H1 (cell line): ENCODE measurements at regions not wholly inside any gene's neighbourhood (a gene's known extent, or its start where the extent isn't known, plus 50 kb on each side); places are given as distances from the start of the nearest gene placed in this dataset.

ENCODE experiments used
- CTCF ChIA-PET: fragments of 300-600 bp; sonication (Branson Sonifier 250); formaldehyde crosslinking; loops from one replicate; lab custom pipeline; 2021; ENCODE audit not compliant: partially characterized antibody; lab: Charles Lee
- POLR2A ChIA-PET: fragments of 300-600 bp; sonication (Branson Sonifier 250); formaldehyde crosslinking; loops from one replicate; lab custom pipeline; 2021; ENCODE audit warnings: inconsistent platforms; ENCODE audit not compliant: partially characterized antibody; lab: Charles Lee
- DNase-seq, 2 experiments: peaks; one replicate each; pipeline versions ENCODE4 v3.0.0 to v3.0.0-alpha.2; 2010 to 2022; ENCODE audit warnings: low spot score in 2 of 2, low read depth in 1 of 2, mixed read lengths in 1 of 2
- FAIRE-seq: peaks from 2 replicates; lab custom pipeline; 2011; peaks lifted over from hg19 to GRCh38; lab: Jason Lieb, UNC
- H2AFZ ChIP-seq: 2 replicates; pipeline ENCODE4 v1.8.1; 2012; ENCODE audit warnings: low read length, inconsistent platforms
- H2AK5ac ChIP-seq: 2 replicates; pipeline ENCODE4 v1.6.1; 2013; ENCODE audit warnings: low read depth, low read length
- H2BK120ac ChIP-seq: replicated peaks from 2 replicates; pipeline ENCODE3; 2013; ENCODE audit warnings: low read depth, low read length, inconsistent platforms
- H2BK12ac ChIP-seq: 2 replicates; pipeline ENCODE4 v1.6.1; 2013; ENCODE audit warnings: low read depth, low read length
- H2BK15ac ChIP-seq: 2 replicates; pipeline ENCODE4 v1.6.1; 2013; ENCODE audit warnings: low read length
- H2BK20ac ChIP-seq: 2 replicates; pipeline ENCODE4 v1.6.1; 2013; ENCODE audit warnings: low read length
- H2BK5ac ChIP-seq: 2 replicates; pipeline ENCODE4 v1.6.1; 2013; ENCODE audit warnings: low read depth, low read length
- H3K14ac ChIP-seq: 2 replicates; pipeline ENCODE4 v1.6.1; 2013; ENCODE audit warnings: inconsistent platforms; ENCODE audit not compliant: insufficient read length
- H3K18ac ChIP-seq: 2 replicates; pipeline ENCODE4 v1.6.1; 2013; ENCODE audit warnings: low read length; ENCODE audit errors: extremely low read depth
- H3K23ac ChIP-seq: 2 replicates; pipeline ENCODE4 v1.6.1; 2013; ENCODE audit warnings: inconsistent platforms; ENCODE audit not compliant: insufficient read length
- H3K23me2 ChIP-seq: 2 replicates; pipeline ENCODE4 v1.6.1; 2013; ENCODE audit warnings: low read depth, low read length
- H3K27ac ChIP-seq: 2 replicates; pipeline ENCODE4 v1.6.1; 2011; ENCODE audit warnings: low read depth, low read length, inconsistent platforms
- H3K27me3 ChIP-seq, 4 experiments: replicated peaks in 1 of 4; 1 replicate in 1 of 4; 2 replicates in 3 of 4; pipeline versions ENCODE4 v1.6.1 to v1.8.1; 2011 to 2013; ENCODE audit warnings: low read length in 3 of 4, mild to moderate bottlenecking in 3 of 4, inconsistent platforms in 2 of 4, mixed read lengths in 2 of 4, moderate library complexity in 1 of 4; ENCODE audit not compliant: control insufficient read depth in 3 of 4, insufficient read depth in 3 of 4; ENCODE audit errors: extremely low read depth in 1 of 4
- H3K36me3 ChIP-seq, 4 experiments: 2 replicates each; pipeline versions ENCODE4 v1.6.1 to v1.8.1; 2011 to 2013; ENCODE audit warnings: mild to moderate bottlenecking in 4 of 4, low read length in 3 of 4, moderate library complexity in 2 of 4, control low read depth in 1 of 4, inconsistent platforms in 1 of 4; ENCODE audit not compliant: insufficient read depth in 4 of 4, control insufficient read depth in 2 of 4
- H3K4ac ChIP-seq: replicated peaks from 2 replicates; pipeline ENCODE3; 2013; ENCODE audit warnings: low read length, low read depth, mixed read lengths, inconsistent platforms; ENCODE audit not compliant: insufficient read length
- H3K4me1 ChIP-seq, 4 experiments: replicated peaks in 1 of 4; 1 replicate in 1 of 4; 2 replicates in 3 of 4; pipeline versions ENCODE4 v1.6.1 to v1.8.1; 2011 to 2013; ENCODE audit warnings: low read length in 3 of 4, inconsistent platforms in 2 of 4, mixed read lengths in 1 of 4; ENCODE audit not compliant: insufficient read depth in 4 of 4, control insufficient read depth in 3 of 4
- H3K4me2 ChIP-seq, 2 experiments: 2 replicates each; pipeline versions ENCODE4 v1.6.1 to v1.8.1; 2011 to 2013; ENCODE audit warnings: low read depth in 2 of 2, low read length in 2 of 2, control low read depth in 1 of 2, inconsistent platforms in 1 of 2, mild to moderate bottlenecking in 1 of 2; ENCODE audit not compliant: insufficient read depth in 1 of 2
- H3K4me3 ChIP-seq, 4 experiments: fragments of 200-600, 300-600 bp in 1 of 4; sonication (generic), shearing (Covaris generic), sonication (Bioruptor Twin) in 1 of 4; 2 replicates each; pipeline versions ENCODE4 v1.5.1 to v1.8.1; 2011 to 2016; ENCODE audit warnings: low read length in 4 of 4, low read depth in 3 of 4, control low read depth in 2 of 4, inconsistent platforms in 2 of 4, mild to moderate bottlenecking in 2 of 4, mixed read lengths in 1 of 4, moderate library complexity in 1 of 4; ENCODE audit not compliant: insufficient read depth in 2 of 4; ENCODE audit errors: extremely low read depth in 1 of 4
- H3K56ac ChIP-seq: replicated peaks from 2 replicates; pipeline ENCODE3; 2013; ENCODE audit warnings: low read depth, mild to moderate bottlenecking, mixed read lengths, low read length, inconsistent platforms; ENCODE audit not compliant: insufficient read length
- H3K79me1 ChIP-seq: 2 replicates; pipeline ENCODE4 v1.6.1; 2013; ENCODE audit warnings: low read depth, low read length, control low read depth
- H3K79me2 ChIP-seq, 2 experiments: 2 replicates each; pipeline versions ENCODE4 v1.6.1 to v1.8.1; 2012 to 2013; ENCODE audit warnings: low read length in 2 of 2, mild to moderate bottlenecking in 2 of 2, inconsistent platforms in 1 of 2; ENCODE audit not compliant: insufficient read depth in 2 of 2, control insufficient read depth in 1 of 2
- H3K9ac ChIP-seq, 4 experiments: replicated peaks in 1 of 4; 1 replicate in 1 of 4; 2 replicates in 3 of 4; pipeline versions ENCODE4 v1.6.1 to v1.8.1; 2011 to 2013; ENCODE audit warnings: low read depth in 3 of 4, low read length in 3 of 4, control low read depth in 2 of 4, mild to moderate bottlenecking in 2 of 4, moderate library complexity in 2 of 4, inconsistent platforms in 1 of 4; ENCODE audit errors: extremely low read depth in 1 of 4
- H3K9me3 ChIP-seq, 2 experiments: 2 replicates each; pipeline versions ENCODE4 v1.6.1 to v1.8.1; 2012 to 2013; ENCODE audit warnings: mild to moderate bottlenecking in 2 of 2, moderate library complexity in 2 of 2, control low read depth in 1 of 2, inconsistent platforms in 1 of 2, low read depth in 1 of 2, low read length in 1 of 2, mixed read lengths in 1 of 2; ENCODE audit not compliant: insufficient read depth in 2 of 2
- H4K20me1 ChIP-seq, 2 experiments: replicated peaks in 1 of 2; 2 replicates each; pipeline versions ENCODE3 to v1.8.1; 2011 to 2013; ENCODE audit warnings: inconsistent platforms in 2 of 2, low read length in 2 of 2, mild to moderate bottlenecking in 1 of 2; ENCODE audit not compliant: insufficient read depth in 2 of 2, control insufficient read depth in 1 of 2
- H4K5ac ChIP-seq: 2 replicates; pipeline ENCODE4 v1.6.1; 2013; ENCODE audit warnings: low read length, low read depth, mixed read lengths, inconsistent platforms; ENCODE audit not compliant: insufficient read length
- H4K8ac ChIP-seq: 2 replicates; pipeline ENCODE4 v1.8.0; 2013; ENCODE audit warnings: mild to moderate bottlenecking, moderate library complexity, low read length, inconsistent platforms; ENCODE audit not compliant: insufficient read depth; ENCODE audit errors: extremely low read depth
- H4K91ac ChIP-seq: replicated peaks from 2 replicates; pipeline ENCODE3; 2013; ENCODE audit warnings: low read length, mixed read lengths, inconsistent platforms; ENCODE audit not compliant: insufficient read length
- CTCF ChIP-seq, 3 experiments: IDR thresholded peaks; 1 replicate in 2 of 3; 2 replicates in 1 of 3; pipeline versions ENCODE4 v1.5.1 to v1.6.1; 2011; ENCODE audit warnings: low read length in 3 of 3, mild to moderate bottlenecking in 3 of 3, inconsistent platforms in 2 of 3, low read depth in 1 of 3, moderate library complexity in 1 of 3; ENCODE audit not compliant: insufficient read depth in 1 of 3; ENCODE audit errors: control extremely low read depth in 1 of 3
- RAD21 ChIP-seq, 2 experiments: IDR thresholded peaks in 1 of 2; conservative IDR thresholded peaks in 1 of 2; 2 replicates each; pipeline ENCODE4 v1.6.1; 2011; ENCODE audit warnings: low read depth in 2 of 2, low read length in 2 of 2, improper control_type of control experiment in 1 of 2, inconsistent platforms in 1 of 2, mild to moderate bottlenecking in 1 of 2, moderate library complexity in 1 of 2
- ZNF274 ChIP-seq: IDR thresholded peaks from 2 replicates; pipeline ENCODE4 v1.7.0; 2012; ENCODE audit warnings: low read length, borderline replicate concordance; ENCODE audit errors: extremely low read depth
- WGBS, 2 experiments: shearing (Covaris generic) in 1 of 2; methylation state at CpG; one replicate each; pipeline versions ENCODE4 v1.1.6 to v1.1.7; 2013 to 2015; ENCODE audit warnings: low lambda C conversion rate in 2 of 2, mixed read lengths in 2 of 2, inconsistent platforms in 1 of 2, low coverage in 1 of 2, missing lambda C conversion rate in 1 of 2; ENCODE audit not compliant: insufficient replicate concordance in 2 of 2, insufficient coverage in 1 of 2, insufficient read length in 1 of 2; ENCODE audit errors: extremely low coverage in 1 of 2, missing lambda C conversion rate in 1 of 2; 5-methylcytosine and 5-hydroxymethylcytosine counted together

- no peak overlapping the region for H3K23ac ChIP-seq
- 0 out of 2 replicates have a peak overlapping the region, but pooled peaks have one; percentile 90 for H2BK15ac ChIP-seq
- no peak overlapping the region for H3K4me3 ChIP-seq
- ChIA-PET CTCF (interaction anchor here (0.5 to 5.4 kb wide), 40 partner anchors 10 to 459 kb away, joined by 3 to 54 read pairs (median 4); no protein-coding TSS in a partner anchor), POLR2A (no interaction called here)
- DNase-seq (peak; percentile 13 to 80), FAIRE-seq (peak; percentile 58)
- no peaks in the 10 kb centered on the region for H3K23me2 ChIP-seq
- H2BK12ac ChIP-seq: no peak overlapping the region; the same call in 1 of the 2 replicates
- no peak overlapping the region for H3K4ac ChIP-seq
- no peaks in the 10 kb centered on the region for H3K79me2 ChIP-seq
- no peak overlapping the region for H4K91ac ChIP-seq
- no peak overlapping the region for H3K18ac ChIP-seq
- no peaks in the 10 kb centered on the region for H3K27me3 ChIP-seq
- WGBS, 2 experiments: 79% methylated on average over 3 of the region's 3 CpGs; no CpG with 5 or more reads in 1 of the 2 experiments
- H3K4me2 ChIP-seq: no peak overlapping the region
- no peaks in the 10 kb centered on the region for H4K20me1 ChIP-seq
- TF ChIP-seq ZNF274: no peak
- TF ChIP-seq RAD21 (IDR thresholded peaks at IDR 0.05 in 1 of 2, conservative IDR thresholded peaks at IDR 0.05 in 1 of 2; ENCODE audit: low read depth in 2 of 2, low read length in 2 of 2): peak; percentile 61 to 73
- peak; percentile 69 to 80 (median 69) for TF ChIP-seq CTCF (IDR thresholded peaks at IDR 0.05; ENCODE audit: control extremely low read depth in 1 of 3, insufficient read depth in 1 of 3, low read depth in 1 of 3, low read length in 3 of 3)
- H3K9me3 ChIP-seq: peaks cover 3 to 10% of the 10 kb centered on the region in 2 experiments; a peak in 3 of 4 replicates
- no peak overlapping the region for H3K14ac ChIP-seq
- no peak overlapping the region for H3K27ac ChIP-seq
- no peak overlapping the region for H3K9ac ChIP-seq
- no peak overlapping the region for H2AK5ac ChIP-seq
- H3K4me1 ChIP-seq: no peaks in the 10 kb centered on the region
- H4K8ac ChIP-seq: no peak overlapping the region
- H3K56ac ChIP-seq: no peak overlapping the region
- no peaks in the 10 kb centered on the region for H3K79me1 ChIP-seq
- H4K5ac ChIP-seq: no peak overlapping the region
- H2BK5ac ChIP-seq: no peak overlapping the region
- peak overlapping the region; percentile 43; the same call in 1 of the 2 replicates for H2BK20ac ChIP-seq
- H2AFZ ChIP-seq: no peak overlapping the region
- H3K36me3 ChIP-seq: no peaks in the 10 kb centered on the region
- no peak overlapping the region for H2BK120ac ChIP-seq
Observed at GRCh38 chr19:29121684-29122083, 91.3 kb downstream of the UQCRFS1 start.
